ENCODE measurements at regions not wholly inside any gene's neighbourhood (a gene's known extent, or its start where the extent isn't known, plus 50 kb on each side); places are given as distances from the start of the nearest gene placed in this dataset.

DNA sequence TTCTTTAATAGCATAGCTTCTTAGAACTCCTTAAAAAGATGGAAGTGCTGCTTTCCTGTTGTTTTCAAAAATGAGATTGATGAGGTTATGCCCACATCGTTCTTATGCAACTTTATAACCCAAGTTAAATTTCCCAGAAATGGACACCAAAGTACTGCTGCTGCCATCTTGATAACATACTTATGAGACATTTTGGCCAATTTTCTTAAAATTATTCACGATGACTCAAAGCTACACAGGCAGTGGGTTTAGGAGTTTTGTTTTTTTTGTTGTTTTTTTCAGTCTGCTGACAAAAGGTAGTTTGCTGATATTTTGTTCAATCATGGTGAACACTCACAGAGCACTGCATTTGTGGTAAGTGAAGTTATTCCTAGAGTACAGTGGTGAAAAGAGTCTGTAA lies 54.9 kb upstream of the RFC3 start:
- Mint-ChIP-seq H3K4me3 (no peak overlapping the region), H3K4me1 (no peaks in the 10 kb centered on the region), H3K36me3 (no peaks in the 10 kb centered on the region), H3K27ac (no peak overlapping the region), H3K9me3 (no peaks in the 10 kb centered on the region), H3K27me3 (peaks cover 4% of the 10 kb centered on the region)

DNA sequence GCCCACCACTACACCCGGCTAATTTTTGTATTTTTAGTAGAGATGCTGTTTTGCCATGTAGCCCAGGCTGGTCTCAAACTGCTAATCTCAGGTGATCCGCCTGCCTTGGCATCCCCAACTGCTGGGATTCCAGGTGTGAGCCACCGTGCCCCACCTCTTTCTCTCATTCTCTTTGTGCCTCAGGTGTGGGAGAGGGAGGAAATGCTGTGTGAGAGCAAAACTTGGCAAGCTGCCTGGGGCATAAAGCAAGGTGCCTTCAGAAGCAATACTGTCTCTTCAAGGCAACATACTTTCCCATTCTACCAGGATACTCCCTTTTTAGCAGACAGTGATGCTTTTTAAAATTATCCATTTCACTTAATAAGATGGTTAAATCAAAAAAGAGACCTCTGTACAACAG lies 53.2 kb upstream of the RFC3 start:
- no peak overlapping the region for H3K4me3 Mint-ChIP-seq
- H3K27me3 Mint-ChIP-seq, result peaks cover 6% of the 10 kb centered on the region
- H3K4me1 Mint-ChIP-seq, result no peaks in the 10 kb centered on the region
- H3K9me3 Mint-ChIP-seq, result no peaks in the 10 kb centered on the region
- no peaks in the 10 kb centered on the region for H3K36me3 Mint-ChIP-seq
- H3K27ac Mint-ChIP-seq, result no peak overlapping the region

DNA sequence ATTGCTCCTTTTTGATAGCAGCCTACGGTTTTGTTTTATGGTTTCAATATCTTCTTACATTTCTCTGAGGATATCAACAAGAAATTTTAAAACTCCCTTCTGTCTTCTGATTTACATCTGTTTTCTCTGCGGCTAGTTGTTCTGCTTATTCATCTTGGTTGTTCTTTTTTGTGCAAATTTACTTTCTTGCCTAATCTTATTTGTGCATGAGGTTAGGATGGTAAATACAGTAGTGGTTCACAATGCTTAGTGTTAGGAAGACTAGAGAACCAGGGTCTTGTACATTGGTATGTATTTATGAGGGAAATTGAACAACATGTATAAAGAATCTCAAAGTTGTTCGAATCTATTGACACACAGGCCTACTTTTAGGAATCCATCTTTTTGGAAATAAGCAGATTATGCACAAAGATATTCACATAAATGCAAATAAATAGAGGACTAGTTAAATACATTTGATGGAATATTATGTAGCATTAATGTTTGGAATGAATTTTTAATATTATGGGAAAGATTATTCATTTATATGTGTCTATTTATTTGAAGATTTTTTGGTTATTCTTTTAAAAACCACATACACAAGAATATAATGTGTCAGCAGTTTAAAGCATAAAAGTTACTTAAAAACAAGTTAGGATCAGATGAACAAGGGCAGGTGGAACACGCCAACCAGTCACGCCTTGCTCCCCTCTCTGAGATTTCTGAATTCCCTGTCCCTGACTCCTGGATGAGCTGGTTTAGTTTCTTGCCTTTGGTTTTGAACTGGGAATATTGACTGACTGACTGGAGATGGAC lies 51.4 kb upstream of the RFC3 start:
- H3K4me3 Mint-ChIP-seq, result no peak overlapping the region
- H3K4me1 Mint-ChIP-seq, result no peaks in the 10 kb centered on the region
- no peaks in the 10 kb centered on the region for H3K36me3 Mint-ChIP-seq

DNA sequence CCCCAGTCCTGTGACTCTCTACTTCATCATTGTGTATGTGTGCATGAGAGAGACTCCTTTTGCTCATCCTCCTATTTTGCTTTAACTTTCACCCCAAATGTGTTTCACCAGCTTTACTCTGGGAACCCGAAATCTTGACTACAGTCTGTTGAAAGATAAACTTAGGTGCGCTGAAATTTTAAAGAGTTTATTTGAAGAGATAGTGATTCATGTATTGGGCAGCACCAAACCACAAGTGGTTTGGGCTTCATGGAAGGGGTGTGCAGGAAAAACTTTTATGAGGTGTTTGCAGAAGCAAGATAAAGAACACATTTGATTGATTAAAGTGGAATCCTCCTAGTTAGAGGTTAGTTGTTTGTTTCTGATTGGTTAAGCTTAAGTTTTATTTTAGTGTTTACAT lies 50.8 kb upstream of the RFC3 start:
- H3K4me3 Mint-ChIP-seq, result no peak overlapping the region
- H3K36me3 Mint-ChIP-seq, result no peaks in the 10 kb centered on the region
- no peaks in the 10 kb centered on the region for H3K4me1 Mint-ChIP-seq
- no peaks in the 10 kb centered on the region for H3K9me3 Mint-ChIP-seq
- H3K27me3 Mint-ChIP-seq, result peaks cover 6% of the 10 kb centered on the region
- H3K27ac Mint-ChIP-seq, result no peak overlapping the region

More for the DNA sequence above, 51.4 kb upstream of the RFC3 start:
- no peaks in the 10 kb centered on the region for H3K9me3 Mint-ChIP-seq
- peaks cover 6% of the 10 kb centered on the region for H3K27me3 Mint-ChIP-seq
- H3K27ac Mint-ChIP-seq, result no peak overlapping the region
